HG03439 (cell line): ENCODE measurements at regions not wholly inside any gene's neighbourhood (a gene's known extent, or its start where the extent isn't known, plus 50 kb on each side); places are given as distances from the start of the nearest gene placed in this dataset.
"Not testable (repeated sequence)": the region's sequence is repeated elsewhere in the genome, so short reads cannot be mapped to it uniquely, and the experiment has no call there.

ENCODE experiments used
- ATAC-seq: cut with Tn5 transposase; IDR thresholded peaks from one replicate; pipeline ENCODE4 v1.9.1; 2021; ENCODE audit warnings: mild to moderate bottlenecking, moderate library complexity; ENCODE audit not compliant: unreplicated experiment

- ATAC-seq, result no peak
These were observed 165.8 kb downstream of the RPIA start for GRCh38 chr2:88857274-88857741.

- no peak for ATAC-seq
These were observed 166.5 kb downstream of the RPIA start for GRCh38 chr2:88857951-88858411.

DNA sequence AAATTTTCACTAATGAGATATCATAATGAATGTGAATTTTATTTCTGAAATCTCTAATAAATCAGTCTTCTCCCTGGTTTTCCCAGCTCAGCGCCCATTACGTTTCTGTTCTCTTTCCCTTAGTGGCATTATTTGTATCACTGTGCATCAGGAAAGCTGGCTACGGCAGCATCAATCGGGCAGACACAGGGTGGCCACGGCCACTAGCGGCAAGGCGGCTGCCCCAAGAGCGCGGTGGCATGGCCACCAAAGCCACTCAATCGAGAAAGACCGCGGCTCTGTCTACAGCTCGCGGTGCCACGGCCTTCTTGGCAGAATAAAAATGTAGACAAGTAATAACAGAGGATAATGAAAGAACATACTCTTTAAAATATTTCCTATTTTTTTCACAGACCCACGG is 168.0 kb downstream of the RPIA start:
- no peak for ATAC-seq

DNA sequence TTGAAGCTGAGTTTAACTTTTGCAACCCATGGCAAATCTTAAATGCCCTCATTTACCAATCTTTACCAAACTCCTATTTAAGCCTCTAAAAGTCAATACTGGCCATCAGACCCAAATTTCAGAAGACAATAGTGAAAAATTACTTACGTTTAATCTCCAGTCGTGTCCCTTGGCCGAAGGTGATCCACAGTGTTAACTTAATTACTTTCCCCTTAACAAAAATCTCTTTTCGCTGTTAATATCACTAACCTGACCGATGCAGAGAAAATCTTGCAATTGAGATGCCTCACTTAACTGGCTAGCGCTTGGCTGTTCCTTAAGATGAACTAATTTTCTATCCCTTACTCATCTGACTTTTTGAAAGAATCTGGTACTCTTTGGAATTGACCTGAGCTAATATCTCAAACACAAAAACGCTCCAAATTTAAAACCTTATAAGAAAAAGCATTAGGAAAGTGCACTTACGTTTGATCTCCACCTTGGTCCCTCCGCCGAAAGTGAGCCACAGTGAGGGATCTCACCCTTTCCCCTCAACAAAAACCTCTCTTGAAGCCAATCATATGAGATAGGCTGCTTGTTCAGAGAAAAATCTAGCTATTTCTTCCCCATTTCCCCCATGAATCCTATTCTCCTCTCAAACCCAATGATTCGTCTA is 169.1 kb downstream of the RPIA start:
- no peak for ATAC-seq

- ATAC-seq, result no peak
These were observed 174.4 kb downstream of the RPIA start for GRCh38 chr2:88865801-88866371.

- ATAC-seq, result no peak
These were observed 175.3 kb downstream of the RPIA start for GRCh38 chr2:88866756-88867155.

DNA sequence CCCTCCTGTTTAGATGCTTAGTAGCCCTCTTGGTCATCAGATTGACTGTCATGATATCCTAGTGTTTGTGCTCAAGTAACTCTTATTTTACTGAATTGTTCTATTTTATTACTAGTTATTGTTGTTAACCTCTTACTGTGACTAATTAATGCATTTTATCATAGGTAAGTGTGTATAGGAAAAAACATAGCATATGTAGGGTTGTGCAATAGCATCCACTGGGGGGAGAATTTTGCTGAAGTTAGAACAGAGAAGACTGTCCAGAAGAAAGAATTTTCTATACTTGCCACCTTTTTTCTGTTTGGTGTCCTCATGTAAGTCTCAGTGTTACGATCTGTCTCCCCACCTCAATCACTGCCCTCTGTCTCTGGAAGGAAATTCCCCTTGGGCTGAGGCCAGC is 177.4 kb downstream of the RPIA start:
- ATAC-seq, result no peak

DNA sequence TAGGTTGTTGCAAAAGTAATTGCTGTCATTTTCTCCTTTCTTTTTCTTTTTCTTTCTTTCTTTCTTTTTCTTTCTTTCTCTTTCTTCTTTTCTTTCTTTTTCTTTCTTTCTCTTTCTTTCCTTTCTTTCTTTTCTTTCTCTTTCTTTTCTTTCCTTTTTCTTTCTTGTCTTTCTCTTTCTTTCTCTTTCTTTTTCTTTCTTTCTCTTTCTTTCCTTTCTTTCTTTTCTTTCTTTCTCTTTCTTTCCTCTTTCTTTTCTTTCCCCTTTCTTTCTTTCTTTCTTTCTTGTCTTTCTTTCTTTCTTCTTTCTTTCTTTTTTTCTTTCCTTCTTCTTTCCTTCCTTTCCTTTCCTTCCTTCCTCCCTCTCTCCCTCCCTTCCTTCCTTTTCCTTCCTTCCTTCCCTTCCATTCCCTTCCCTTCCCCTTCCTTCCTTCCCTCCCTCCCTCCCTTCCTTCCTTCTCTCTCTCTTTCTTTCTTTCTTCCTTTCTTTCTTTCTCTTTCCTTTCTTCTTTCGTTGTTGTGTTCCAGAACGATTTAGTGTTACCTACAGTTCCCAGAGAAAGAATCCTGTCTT is 178.9 kb downstream of the RPIA start:
- ATAC-seq, result no peak

GRCh38 chr2:88871336-88871735 is 179.9 kb downstream of the RPIA start:
- no peak for ATAC-seq

- ATAC-seq, result no peak
These were observed 182.1 kb downstream of the RPIA start for GRCh38 chr2:88873620-88874019.

GRCh38 chr2:88874063-88874657 is 182.7 kb downstream of the RPIA start:
- no peak for ATAC-seq

- ATAC-seq, result no peak
These were observed 184.3 kb downstream of the RPIA start for GRCh38 chr2:88875736-88876135.

GRCh38 chr2:88880441-88880953 is 189.0 kb downstream of the RPIA start:
- ATAC-seq, result no peak

GRCh38 chr2:88885275-88885674 is 193.8 kb downstream of the RPIA start:
- no peak for ATAC-seq

DNA sequence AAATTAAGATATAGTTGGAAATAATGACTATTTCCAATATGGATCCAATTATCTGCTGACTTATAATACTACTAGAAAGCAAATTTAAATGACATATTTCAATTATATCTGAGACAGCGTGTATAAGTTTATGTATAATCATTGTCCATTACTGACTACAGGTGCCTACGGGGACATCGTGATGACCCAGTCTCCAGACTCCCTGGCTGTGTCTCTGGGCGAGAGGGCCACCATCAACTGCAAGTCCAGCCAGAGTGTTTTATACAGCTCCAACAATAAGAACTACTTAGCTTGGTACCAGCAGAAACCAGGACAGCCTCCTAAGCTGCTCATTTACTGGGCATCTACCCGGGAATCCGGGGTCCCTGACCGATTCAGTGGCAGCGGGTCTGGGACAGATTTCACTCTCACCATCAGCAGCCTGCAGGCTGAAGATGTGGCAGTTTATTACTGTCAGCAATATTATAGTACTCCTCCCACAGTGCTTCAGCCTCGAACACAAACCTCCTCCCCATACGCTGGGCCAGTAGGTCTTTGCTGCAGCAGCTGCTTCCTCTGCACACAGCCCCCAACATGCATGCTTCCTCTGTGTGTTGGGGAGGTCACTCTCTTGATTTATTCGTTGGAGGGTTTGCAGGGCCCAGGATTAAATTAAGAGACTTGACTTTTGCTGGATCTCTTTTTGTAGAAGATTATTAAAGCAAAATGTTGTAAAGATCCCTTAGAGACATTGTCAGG is 194.4 kb downstream of the RPIA start:
- no peak for ATAC-seq

GRCh38 chr2:88887466-88887865 is 196.0 kb downstream of the RPIA start:
- not testable (repeated sequence) for ATAC-seq

- no peak for ATAC-seq
These were observed 200.7 kb downstream of the RPIA start for GRCh38 chr2:88892207-88892606.

DNA sequence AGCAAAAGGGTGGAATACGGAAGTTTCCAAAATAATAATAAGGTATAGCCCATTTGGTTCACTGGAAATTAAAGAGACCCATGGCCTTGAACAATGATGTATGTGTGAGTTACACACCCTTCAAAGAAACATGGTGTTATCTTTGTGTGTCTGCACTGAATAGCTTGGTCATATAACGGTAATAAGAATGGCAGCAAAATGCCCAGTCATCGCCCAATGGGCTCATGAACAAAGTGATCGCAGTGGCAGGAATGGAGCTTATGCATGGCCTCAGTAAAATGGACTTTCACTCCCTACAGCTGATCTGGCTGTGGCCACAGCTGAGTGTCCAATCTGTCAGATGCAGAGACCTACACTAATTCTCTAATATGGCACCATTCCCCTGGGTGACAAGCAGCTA is 201.3 kb downstream of the RPIA start:
- no peak for ATAC-seq

DNA sequence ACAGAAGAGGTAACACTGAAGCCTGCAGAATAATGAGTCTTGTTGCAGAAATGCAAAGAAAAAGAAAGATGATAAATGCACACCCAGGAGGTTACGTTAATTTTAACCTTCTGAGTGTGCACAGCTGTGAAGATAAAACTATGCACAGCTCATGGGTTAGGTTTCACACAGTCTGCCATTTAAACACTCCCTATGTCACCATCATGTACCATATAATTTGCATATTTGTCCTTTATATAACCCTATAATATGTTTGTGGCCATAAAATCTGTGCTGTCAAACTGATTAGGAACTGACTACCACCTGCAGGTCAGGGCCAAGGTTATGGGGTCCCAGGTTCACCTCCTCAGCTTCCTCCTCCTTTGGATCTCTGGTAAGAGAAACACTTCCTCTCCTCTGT is 205.5 kb downstream of the RPIA start:
- ATAC-seq, result no peak

- ATAC-seq, result no peak
These were observed 206.2 kb downstream of the RPIA start for GRCh38 chr2:88897715-88898114.

DNA sequence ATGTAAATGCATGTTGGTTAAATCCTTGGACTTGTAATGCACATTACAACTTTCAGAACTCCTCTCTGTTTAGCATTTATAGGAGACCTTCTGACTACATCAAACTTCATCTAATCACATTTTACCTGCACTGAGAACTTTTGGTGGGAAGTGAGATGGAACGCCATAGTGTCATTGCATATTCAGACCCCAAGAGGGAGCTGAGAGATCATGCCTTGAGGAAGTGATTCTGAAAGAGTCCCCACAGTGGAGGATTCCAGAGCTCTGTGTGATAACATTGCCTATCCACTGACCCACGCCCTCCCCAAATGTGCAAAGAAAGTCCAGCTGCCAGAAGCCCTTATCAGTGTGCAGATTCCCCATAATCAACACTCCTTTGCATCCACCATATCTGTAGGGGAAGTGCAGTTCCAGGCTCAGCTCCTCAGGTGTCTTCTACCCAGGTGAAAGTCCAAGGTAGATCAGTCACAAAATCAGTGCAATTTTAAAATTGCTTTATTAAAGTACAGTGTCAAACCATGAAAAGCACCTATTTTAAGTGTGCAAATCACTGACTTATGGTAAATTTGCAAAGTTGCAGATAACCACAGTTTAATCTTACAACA is 212.4 kb downstream of the RPIA start:
- no peak for ATAC-seq
